B cell (primary cell): ENCODE measurements at regions not wholly inside any gene's neighbourhood (a gene's known extent, or its start where the extent isn't known, plus 50 kb on each side); places are given as distances from the start of the nearest gene placed in this dataset.

ENCODE experiments used
- EZH2 ChIP-seq: IDR thresholded peaks from 2 replicates; pipeline ENCODE4 v1.6.1; 2012; ENCODE audit warnings: borderline replicate concordance, low read depth, mild to moderate bottlenecking, moderate library complexity, low read length; ENCODE audit not compliant: insufficient read depth, poor library complexity, severe bottlenecking
- TF ChIP-seq, protein P1 (sequence below): fragments of 200-600 bp; IDR thresholded peaks from one replicate; pipeline ENCODE4 v1.8.0; 2022; ENCODE audit warnings: antibody characterized with exemption, mild to moderate bottlenecking

DNA sequence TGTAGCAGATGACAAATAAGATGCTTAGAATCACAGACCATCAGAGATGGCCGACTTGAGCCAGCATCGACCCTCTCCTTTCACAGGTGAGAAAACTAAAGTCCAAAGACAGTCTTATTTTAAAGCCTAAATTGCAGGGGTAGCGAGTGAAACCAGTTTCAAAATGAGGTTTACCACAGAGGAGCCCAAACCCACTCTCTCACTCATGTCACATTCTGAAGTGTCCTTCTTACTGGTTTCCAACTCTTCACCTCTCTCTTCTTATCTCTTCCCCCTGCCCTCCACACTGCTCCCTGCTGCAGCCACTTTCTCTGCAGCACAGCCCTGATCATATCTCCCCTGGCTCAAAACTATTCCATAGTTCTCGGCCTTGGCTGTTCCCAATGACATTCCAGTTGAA, 57.0 kb upstream of the NID2 start:
- TF ChIP-seq, protein P1, sequence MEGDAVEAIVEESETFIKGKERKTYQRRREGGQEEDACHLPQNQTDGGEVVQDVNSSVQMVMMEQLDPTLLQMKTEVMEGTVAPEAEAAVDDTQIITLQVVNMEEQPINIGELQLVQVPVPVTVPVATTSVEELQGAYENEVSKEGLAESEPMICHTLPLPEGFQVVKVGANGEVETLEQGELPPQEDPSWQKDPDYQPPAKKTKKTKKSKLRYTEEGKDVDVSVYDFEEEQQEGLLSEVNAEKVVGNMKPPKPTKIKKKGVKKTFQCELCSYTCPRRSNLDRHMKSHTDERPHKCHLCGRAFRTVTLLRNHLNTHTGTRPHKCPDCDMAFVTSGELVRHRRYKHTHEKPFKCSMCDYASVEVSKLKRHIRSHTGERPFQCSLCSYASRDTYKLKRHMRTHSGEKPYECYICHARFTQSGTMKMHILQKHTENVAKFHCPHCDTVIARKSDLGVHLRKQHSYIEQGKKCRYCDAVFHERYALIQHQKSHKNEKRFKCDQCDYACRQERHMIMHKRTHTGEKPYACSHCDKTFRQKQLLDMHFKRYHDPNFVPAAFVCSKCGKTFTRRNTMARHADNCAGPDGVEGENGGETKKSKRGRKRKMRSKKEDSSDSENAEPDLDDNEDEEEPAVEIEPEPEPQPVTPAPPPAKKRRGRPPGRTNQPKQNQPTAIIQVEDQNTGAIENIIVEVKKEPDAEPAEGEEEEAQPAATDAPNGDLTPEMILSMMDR, result no peak
- no peak for TF ChIP-seq EZH2
